Motor neuron (in vitro differentiated cells): ENCODE measurements at regions not wholly inside any gene's neighbourhood (a gene's known extent, or its start where the extent isn't known, plus 50 kb on each side); places are given as distances from the start of the nearest gene placed in this dataset.

Source experiments
- ATAC-seq, 8 experiments: fragments of 200-7000 bp; cut with Tn5 transposase; replicated peaks in 6 of 8; 2 replicates each; pipeline ENCODE4 v1.8.0; 2021; ENCODE audit warnings: mild to moderate bottlenecking in 8 of 8, moderate library complexity in 8 of 8
- H3K27ac ChIP-seq, 2 donors: fragments of 250-450 bp; sonication (Bioruptor Pico); 2 replicates each; pipeline ENCODE4 v1.9.0; 2021; ENCODE audit warnings: antibody characterized with exemption in 2 of 2, mild to moderate bottlenecking in 2 of 2, moderate library complexity in 1 of 2
- H3K4me1 ChIP-seq, 2 donors: fragments of 250-450 bp; sonication (Bioruptor Pico); replicated peaks in 1 of 2; 2 replicates each; pipeline ENCODE4 v1.6.1; 2021; ENCODE audit warnings: antibody characterized with exemption in 2 of 2, mild to moderate bottlenecking in 2 of 2, moderate library complexity in 1 of 2
- H3K4me3 ChIP-seq, 5 donors: fragments of 250-450 bp; sonication (Bioruptor Pico); 2 replicates each; pipeline ENCODE4 v1.9.0; 2021; ENCODE audit warnings: antibody characterized with exemption in 5 of 5, mild to moderate bottlenecking in 5 of 5, moderate library complexity in 4 of 5
- WGBS, 10 experiments: fragments of 450-650 bp; shearing (Covaris generic); methylation state at CpG; one replicate each; pipeline ENCODE4 v1.0.0; 2022; 5-methylcytosine and 5-hydroxymethylcytosine counted together
- in situ Hi-C, 9 experiments: fragments of 400-800 bp; cut with MboI; loops; one replicate each; pipeline ENCODE4 v1.15.0; 2021; ENCODE audit warnings: low sequenced_read_pairs in 9 of 9, low pct_unique_long_range_greater_than_20kb in 2 of 9; ENCODE audit not compliant: unreplicated experiment in 9 of 9

DNA sequence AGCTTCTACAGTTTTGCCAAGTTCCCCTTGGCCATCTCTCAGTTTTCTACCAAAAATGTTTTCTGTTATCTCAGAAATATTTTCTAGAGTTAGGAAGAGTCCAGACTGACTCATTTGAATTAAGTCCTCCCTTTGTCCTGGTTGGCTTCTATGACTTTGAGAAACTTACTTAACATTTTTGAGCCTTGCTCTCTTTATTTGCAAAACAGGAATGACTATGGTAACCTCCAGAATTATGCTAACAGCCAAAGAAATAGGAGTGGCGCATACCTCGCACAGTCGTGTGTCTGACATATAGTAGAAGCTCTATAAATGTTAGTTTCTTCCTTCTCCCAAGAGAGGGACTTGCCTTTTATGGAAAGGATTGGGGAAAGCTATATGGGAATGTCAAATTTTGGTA is 841.1 kb downstream of the TSN start:
- peak in 2 of 8 experiments; percentile 48 to 81 for ATAC-seq
- in situ Hi-C loops = no loop called here
- H3K4me1 ChIP-seq = no peaks in the 10 kb centered on the region
- H3K4me3 ChIP-seq = no peak overlapping the region
- H3K27ac ChIP-seq = no peak overlapping the region
- 0 to 95% (median 57%) methylated on average over 2 to 3 of the region's 3 CpGs; no CpG with 5 or more reads in 2 of the 10 experiments for WGBS, 10 experiments

DNA sequence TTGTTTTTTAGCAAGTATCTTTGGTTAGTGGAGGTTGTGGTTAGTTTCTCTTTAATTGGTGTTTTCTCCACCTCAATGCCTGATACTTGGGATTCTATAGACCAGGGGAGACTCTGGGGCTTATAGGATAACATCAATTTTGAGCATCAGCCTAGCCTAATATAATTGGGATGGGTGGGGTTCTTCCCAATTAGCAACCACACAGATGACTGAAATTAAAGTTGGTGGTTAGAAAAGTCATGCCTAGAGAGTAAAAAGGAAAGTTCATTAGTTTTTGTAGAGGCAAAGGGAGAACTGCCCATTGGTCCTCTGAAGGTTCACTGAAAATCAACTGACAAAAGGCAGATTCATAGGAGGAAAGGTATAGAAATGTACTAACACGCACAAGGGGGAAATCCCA is 843.3 kb downstream of the TSN start:
- WGBS, 10 experiments = 0 to 100% (median 80%) methylated on average over 1 of the region's 1 CpG; no CpG with 5 or more reads in 3 of the 10 experiments
- H3K4me3 ChIP-seq = no peak overlapping the region
- ATAC-seq = no peak
- no peak overlapping the region for H3K27ac ChIP-seq
- in situ Hi-C loops = no loop called here
- H3K4me1 ChIP-seq = no peaks in the 10 kb centered on the region

DNA sequence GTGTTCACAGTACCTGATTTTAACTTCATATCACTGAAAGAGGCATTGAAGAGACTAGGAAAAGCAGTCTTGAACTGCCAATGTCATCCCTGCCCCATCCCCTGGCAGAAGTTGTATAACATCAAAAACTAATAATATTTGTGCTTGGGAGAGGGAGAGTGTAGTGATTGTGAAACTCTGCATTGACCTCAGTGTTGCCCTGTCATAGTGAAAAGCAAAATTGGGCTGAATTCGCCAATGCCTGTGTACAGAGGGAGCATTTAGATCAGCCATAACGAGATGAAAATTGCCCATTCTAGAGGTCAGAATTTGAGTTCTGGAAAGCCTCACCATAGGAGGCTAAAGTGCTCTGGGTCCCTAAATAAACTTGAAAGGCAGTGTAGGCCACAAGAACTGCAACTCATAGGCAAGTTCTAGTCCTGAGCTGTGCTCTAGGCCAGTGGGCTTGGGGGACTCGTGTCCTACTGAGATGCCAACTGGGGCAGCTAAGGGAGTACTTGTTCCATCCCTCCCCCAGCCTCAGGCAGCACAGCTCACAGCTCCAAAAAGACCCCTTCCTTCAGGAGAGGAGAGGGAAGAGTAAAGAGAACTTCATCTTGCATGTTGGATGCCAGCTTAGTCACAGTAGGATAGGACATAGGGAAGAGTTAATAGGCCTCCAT is 855.6 kb downstream of the TSN start:
- in situ Hi-C loops = no loop called here
- 0 to 90% (median 63%) methylated on average over 1 to 2 of the region's 3 CpGs; no CpG with 5 or more reads in 5 of the 10 experiments for WGBS, 10 experiments
- Histone ChIP-seq H3K4me1 (no peaks in the 10 kb centered on the region), H3K4me3 (no peak overlapping the region), H3K27ac (no peak overlapping the region)
- ATAC-seq = no peak

DNA sequence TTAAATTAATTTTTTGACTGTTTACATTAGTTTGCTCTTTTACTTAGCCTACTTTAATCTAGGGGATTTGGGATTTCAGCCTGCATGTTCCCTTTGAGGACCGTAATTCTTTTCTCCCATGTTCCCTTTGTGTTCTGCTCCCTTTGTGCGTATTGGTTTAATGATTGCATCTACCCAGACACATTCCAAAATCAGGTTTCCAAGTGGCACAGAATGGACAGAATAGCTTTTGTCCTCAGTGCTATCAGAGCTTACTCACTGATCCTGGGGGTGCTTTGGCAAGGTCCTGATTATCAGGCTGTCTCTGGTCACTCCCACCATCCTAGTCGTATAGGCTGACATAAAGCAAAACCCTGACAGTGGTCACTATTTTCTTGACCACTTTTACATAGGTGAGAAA is 867.5 kb downstream of the TSN start:
- ATAC-seq = peak in 1 of 8 experiments; percentile 70
- in situ Hi-C loops = no loop called here
- Histone ChIP-seq H3K4me1 (no peaks in the 10 kb centered on the region), H3K27ac (no peak overlapping the region), H3K4me3 (no peak overlapping the region)
- 5 to 58% (median 21%) methylated on average over 2 to 3 of the region's 3 CpGs for WGBS, 10 experiments

DNA sequence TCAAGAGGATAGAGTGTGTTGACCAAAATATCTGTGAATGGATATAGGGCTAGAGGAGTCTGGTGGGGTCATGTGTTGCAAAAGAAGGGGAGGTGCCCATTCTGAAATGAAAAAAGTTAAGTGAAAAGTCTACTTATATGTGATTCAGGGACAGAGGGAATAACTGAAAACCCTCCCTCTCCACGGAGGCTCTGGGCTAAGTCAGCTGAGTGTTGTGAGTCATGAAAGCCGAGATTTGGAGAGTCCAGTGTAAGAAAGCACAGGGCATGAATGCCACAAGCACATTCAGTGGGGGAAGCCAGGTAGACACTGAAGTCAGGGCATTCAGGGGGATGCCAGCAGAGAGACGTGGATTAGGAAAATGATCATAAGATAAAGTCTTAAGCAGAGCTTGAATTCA is 871.9 kb downstream of the TSN start:
- 0 to 67% (median 38%) methylated on average over 1 to 3 of the region's 3 CpGs; no CpG with 5 or more reads in 6 of the 10 experiments for WGBS, 10 experiments
- H3K4me3 ChIP-seq = no peak overlapping the region
- peak in 2 of 8 experiments; percentile 72 to 78 for ATAC-seq
- no peaks in the 10 kb centered on the region for H3K4me1 ChIP-seq
- in situ Hi-C loops = no loop called here
- H3K27ac ChIP-seq = no peak overlapping the region

DNA sequence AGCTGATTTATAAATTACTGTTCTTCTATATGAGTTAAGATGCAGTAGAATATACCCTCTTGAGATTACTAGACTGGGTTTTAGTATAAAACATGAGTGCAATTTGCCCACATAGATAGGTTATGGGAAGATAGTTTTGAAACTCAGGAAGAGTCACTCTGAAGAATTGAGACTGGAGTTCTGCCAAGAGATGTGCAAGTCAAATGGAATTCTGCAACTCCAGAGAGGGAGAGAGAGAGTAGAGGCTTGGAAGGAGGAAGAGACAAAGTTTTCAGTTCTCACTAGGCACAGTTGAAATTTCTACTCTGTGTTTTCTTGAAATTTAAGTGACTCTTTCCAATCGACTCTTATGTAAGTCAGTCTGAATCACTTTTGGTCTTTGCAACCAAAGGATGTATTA is 878.8 kb downstream of the TSN start:
- H3K4me1 ChIP-seq = no peaks in the 10 kb centered on the region
- no peak overlapping the region for H3K4me3 ChIP-seq
- peak in 3 of 8 experiments; percentile 34 to 68 (median 47) for ATAC-seq
- in situ Hi-C loops = no loop called here
- H3K27ac ChIP-seq = no peak overlapping the region
- whole genome bisulfite sequencing, 10 experiments = 0 to 88% (median 25%) methylated on average over 1 of the region's 1 CpG; no CpG with 5 or more reads in 2 of the 10 experiments

DNA sequence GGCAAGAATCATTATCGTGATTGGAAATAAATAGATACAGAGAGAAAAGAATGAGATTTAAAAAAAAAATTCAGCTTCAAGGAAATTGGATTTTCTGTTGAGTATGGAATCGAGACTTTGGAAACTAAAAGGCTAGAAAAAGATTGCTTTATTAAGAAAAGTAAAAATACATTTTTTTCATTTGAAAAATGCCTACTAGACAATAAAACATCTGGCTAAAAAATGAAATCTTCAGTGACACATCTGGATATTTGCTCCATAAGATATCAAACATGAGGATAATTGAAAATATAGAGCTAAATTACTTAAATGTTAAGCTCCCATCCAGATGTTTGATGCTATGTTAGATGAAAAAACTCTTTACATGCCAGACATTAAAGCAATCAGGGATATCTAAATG is 879.5 kb downstream of the TSN start:
- in situ Hi-C loops = no loop called here
- Histone ChIP-seq H3K4me3 (no peak overlapping the region), H3K4me1 (no peaks in the 10 kb centered on the region), H3K27ac (no peak overlapping the region)
- ATAC-seq = no peak
- WGBS, 10 experiments = 9 to 100% (median 71%) methylated on average over 1 to 2 of the region's 2 CpGs

DNA sequence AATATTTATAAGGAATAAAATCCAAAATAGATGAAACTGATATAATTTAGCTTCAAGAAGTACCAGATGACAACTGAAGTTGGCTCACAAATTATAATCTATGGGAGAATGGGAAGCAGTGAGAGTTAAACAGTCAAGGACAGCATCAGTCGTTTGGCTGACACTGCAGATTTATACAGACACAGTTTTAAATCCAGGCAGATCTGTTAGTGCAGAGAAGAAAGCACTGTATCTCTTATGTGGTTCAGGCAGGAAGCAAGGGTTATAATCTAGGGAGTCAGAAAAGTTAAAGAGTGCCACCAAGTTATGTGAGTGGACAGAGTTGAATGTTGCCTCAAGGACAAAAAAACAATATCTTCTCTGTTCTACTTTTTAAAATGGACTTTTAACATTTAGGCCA is 880.2 kb downstream of the TSN start:
- ATAC-seq = peak in 1 of 8 experiments; percentile 30
- no peak overlapping the region for H3K4me3 ChIP-seq
- 0 to 75% (median 15%) methylated on average over 1 of the region's 1 CpG; no CpG with 5 or more reads in 4 of the 10 experiments for WGBS, 10 experiments
- in situ Hi-C loops = no loop called here
- no peak overlapping the region for H3K27ac ChIP-seq
- H3K4me1 ChIP-seq = no peaks in the 10 kb centered on the region

DNA sequence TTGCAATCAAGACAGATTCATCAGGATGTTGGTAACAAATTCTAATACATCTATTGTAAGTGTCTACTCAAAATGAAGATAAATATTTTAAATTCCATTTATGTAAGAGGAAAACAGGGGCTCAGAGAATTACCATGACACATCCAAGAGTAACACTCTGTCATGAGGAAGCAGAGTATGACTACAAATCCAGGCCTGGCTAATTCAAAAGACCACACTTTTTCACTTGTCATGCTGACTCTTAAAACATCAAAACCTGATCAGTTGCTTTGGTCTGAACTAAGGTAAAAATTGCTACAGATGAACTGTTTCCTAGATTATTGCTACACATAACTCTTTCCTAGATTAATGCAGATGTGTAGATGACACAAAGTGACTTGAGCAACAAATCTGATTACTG is 880.6 kb downstream of the TSN start:
- Histone ChIP-seq H3K4me3 (no peak overlapping the region), H3K4me1 (no peaks in the 10 kb centered on the region), H3K27ac (no peak overlapping the region)
- in situ Hi-C loops = no loop called here
- ATAC-seq = no peak

DNA sequence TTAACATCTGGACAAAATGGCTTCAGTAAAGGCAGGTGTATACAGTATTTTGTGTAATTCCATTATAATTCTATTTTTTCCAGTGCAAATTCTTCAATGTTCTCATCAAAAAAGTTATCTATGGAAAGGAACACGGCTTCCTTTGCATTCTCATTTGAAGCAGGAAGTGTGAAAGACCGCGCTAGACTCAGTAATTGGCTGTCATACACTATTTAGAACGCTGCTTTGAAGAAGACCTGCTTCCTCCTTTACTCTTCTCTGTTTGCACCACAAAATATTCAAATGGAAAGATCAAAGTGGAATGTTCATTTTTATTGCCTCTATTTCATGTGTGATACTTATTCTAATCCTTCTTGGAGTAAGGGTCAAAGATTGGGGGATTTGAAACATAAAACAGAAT is 883.7 kb downstream of the TSN start:
- ATAC-seq = no peak
- 25 to 95% (median 85%) methylated on average over 1 to 4 of the region's 4 CpGs for WGBS, 10 experiments
- Histone ChIP-seq H3K4me3 (no peak overlapping the region), H3K27ac (no peak overlapping the region), H3K4me1 (no peaks in the 10 kb centered on the region)
- in situ Hi-C loops = no loop called here

DNA sequence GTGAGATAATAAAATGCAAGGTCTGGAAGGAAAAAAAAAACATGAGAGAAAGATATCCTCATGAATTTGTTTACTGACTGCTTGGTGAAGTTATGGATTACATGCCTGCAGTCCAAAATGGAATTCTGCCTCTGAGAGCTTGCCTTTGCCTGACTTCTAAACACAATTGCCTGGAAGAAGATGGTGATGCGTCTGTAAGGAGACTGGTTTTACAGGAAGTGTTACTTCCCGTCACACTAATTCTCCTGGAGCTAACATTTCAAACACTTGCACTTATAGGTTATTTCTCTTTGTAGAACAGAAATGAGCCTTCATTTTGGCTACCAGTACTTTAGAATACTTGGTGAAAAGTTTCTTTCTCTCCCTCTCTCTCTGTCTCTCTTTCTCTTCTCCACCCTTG is 884.3 kb downstream of the TSN start:
- no peaks in the 10 kb centered on the region for H3K4me1 ChIP-seq
- H3K27ac ChIP-seq = no peak overlapping the region
- ATAC-seq = no peak
- no peak overlapping the region for H3K4me3 ChIP-seq
- in situ Hi-C loops = no loop called here
- WGBS, 10 experiments = 17 to 100% (median 94%) methylated on average over 1 to 2 of the region's 2 CpGs; no CpG with 5 or more reads in 1 of the 10 experiments

DNA sequence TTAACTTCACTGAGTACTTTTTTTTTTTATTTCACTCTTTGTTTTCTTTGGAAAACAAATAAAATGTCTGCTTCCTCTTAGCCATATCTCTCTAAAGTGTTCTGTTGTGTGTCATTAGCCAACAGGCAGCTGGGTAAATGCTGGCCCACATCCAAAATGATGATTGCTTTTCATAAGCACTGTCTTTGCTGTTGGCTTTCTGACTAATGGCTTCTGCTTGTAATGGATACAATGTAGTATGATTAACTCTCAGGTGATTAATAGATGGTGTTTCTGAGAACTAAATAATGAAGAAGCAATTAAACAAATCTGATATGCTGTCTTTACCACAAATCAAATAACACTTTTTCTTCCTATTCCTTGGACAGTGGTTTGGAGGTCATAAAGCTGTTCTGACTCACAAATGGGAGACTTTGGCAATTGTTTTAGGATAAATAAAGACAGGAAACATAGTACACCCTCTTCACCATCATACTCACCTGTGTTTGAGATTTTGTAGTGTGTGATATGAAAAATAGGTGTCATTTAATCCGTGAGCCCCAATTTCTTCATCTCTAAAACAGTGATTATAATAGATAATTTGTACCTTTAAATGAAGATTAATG is 888.4 kb downstream of the TSN start:
- in situ Hi-C loops = no loop called here
- peak in 5 of 8 experiments; percentile 98 to 99 (median 99) for ATAC-seq
- H3K4me1 ChIP-seq = no peaks in the 10 kb centered on the region
- no peak overlapping the region for H3K27ac ChIP-seq
- 0 to 100% (median 82%) methylated on average over 1 of the region's 1 CpG; no CpG with 5 or more reads in 2 of the 10 experiments for WGBS, 10 experiments
- H3K4me3 ChIP-seq = no peak overlapping the region

DNA sequence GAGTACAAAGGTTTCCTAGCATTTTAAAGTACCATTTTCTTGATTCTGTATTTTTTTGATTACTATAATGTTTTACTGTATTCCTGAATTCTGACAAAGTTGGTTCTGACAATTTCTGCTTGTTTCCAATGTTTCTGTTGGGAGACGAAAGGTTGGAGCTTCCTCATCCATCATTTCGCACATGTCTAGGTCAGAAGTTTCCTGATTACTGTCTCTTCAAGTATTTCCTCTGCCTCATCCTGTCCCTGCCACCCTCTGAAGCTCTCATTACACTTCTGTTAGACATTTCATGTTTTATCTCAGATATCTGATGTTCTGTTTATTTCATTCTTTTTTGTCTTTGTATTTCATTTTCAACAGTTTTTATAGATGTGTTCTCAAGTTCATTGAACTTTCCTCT is 895.8 kb downstream of the TSN start:
- no peak overlapping the region for H3K4me3 ChIP-seq
- 8 to 82% (median 58%) methylated on average over 1 to 2 of the region's 2 CpGs; no CpG with 5 or more reads in 4 of the 10 experiments for WGBS, 10 experiments
- no peak overlapping the region for H3K27ac ChIP-seq
- ATAC-seq = no peak
- in situ Hi-C loops = no loop called here
- no peaks in the 10 kb centered on the region for H3K4me1 ChIP-seq

DNA sequence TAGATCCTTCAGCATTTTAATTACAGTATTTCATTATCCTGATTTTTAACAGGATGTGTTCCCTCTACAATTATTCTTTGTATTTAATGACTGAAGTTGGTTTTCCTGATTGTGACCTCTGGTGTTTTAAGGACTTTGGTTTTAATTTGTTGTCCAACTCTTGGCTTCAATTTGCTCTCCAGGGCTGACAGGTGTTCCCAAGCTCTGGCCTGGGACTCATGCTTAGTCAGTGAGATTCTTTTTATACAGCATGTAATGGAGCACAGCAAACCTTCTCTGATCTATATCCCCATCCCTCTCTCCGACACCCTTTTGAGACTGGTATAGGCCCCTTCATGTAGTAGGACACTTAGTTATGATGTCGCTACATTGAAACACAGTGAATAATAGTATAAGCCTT is 896.3 kb downstream of the TSN start:
- WGBS, 10 experiments = 37 to 100% (median 83%) methylated on average over 1 to 2 of the region's 2 CpGs; no CpG with 5 or more reads in 4 of the 10 experiments
- Histone ChIP-seq H3K4me3 (no peak overlapping the region), H3K27ac (no peak overlapping the region), H3K4me1 (no peaks in the 10 kb centered on the region)
- in situ Hi-C loops = no loop called here
- no peak for ATAC-seq
